Panc1 (cell line): ENCODE measurements at regions not wholly inside any gene's neighbourhood (a gene's known extent, or its start where the extent isn't known, plus 50 kb on each side); places are given as distances from the start of the nearest gene placed in this dataset.

Experiments
- ATAC-seq: fragments of 200-7000 bp; cut with Tn5 transposase; 2 replicates; pipeline ENCODE4 v1.9.1; 2020; ENCODE audit warnings: mild to moderate bottlenecking, moderate library complexity
- BruUV-seq: library from RNA; stranded (reverse); fragments of 400-500 nt; replicated peaks from 2 replicates; lab custom pipeline; 2021; lab: Mats Ljungman, UMichigan
- CTCF ChIA-PET: fragments of 300-600 bp; sonication (Branson Sonifier 250); formaldehyde crosslinking; loops from one replicate; lab custom pipeline; 2022; ENCODE audit warnings: antibody characterized with exemption; lab: Charles Lee
- POLR2A ChIA-PET: fragments of 300-600 bp; sonication (Branson Sonifier 250); formaldehyde crosslinking; loops from one replicate; lab custom pipeline; 2022; ENCODE audit warnings: antibody characterized with exemption; lab: Charles Lee
- DNase-seq: peaks from one replicate; pipeline ENCODE4 v3.0.0-alpha.2; 2010; ENCODE audit warnings: low read depth, low spot score
- H3K27ac ChIP-seq: 2 replicates; pipeline ENCODE4 v1.5.1; 2011; ENCODE audit warnings: mild to moderate bottlenecking, low read length, inconsistent platforms
- H3K27me3 ChIP-seq: fragments of 200-500 bp; sonication (Bioruptor generic); 2 replicates; pipeline ENCODE4 v1.6.0; 2014; ENCODE audit warnings: low read length, inconsistent platforms; ENCODE audit not compliant: control insufficient read depth, insufficient read depth
- H3K36me3 ChIP-seq: fragments of 200-500 bp; sonication (Bioruptor generic); 2 replicates; pipeline ENCODE4 v1.5.1; 2014; ENCODE audit warnings: inconsistent platforms, mild to moderate bottlenecking, low read length, moderate library complexity; ENCODE audit not compliant: control insufficient read depth, insufficient read depth
- H3K4me1 ChIP-seq: 2 replicates; pipeline ENCODE4 v1.5.1; 2011; ENCODE audit warnings: inconsistent platforms, mild to moderate bottlenecking, low read length, moderate library complexity; ENCODE audit not compliant: control insufficient read depth, insufficient read depth
- H3K4me3 ChIP-seq, 2 experiments: 2 replicates each; pipeline ENCODE4 v1.5.1; 2011 to 2012; ENCODE audit warnings: low read depth in 2 of 2, low read length in 2 of 2, mild to moderate bottlenecking in 2 of 2, inconsistent platforms in 1 of 2, moderate library complexity in 1 of 2
- H3K9me3 ChIP-seq: fragments of 200-500 bp; sonication (Bioruptor generic); 2 replicates; pipeline ENCODE4 v1.5.1; 2014; ENCODE audit warnings: low read depth, mild to moderate bottlenecking, inconsistent platforms, low read length, moderate library complexity; ENCODE audit not compliant: control insufficient read depth, insufficient read depth
- CTCF ChIP-seq: fragments of 450-650 bp; IDR thresholded peaks from 2 replicates; pipeline ENCODE4 v1.5.1; 2017; ENCODE audit warnings: mild to moderate bottlenecking
- POLR2AphosphoS5 ChIP-seq: IDR thresholded peaks from 2 replicates; pipeline ENCODE4 v1.6.1; 2012; ENCODE audit warnings: mild to moderate bottlenecking, low read depth, low read length, moderate library complexity
- REST ChIP-seq, 2 experiments: IDR thresholded peaks; 2 replicates each; pipeline ENCODE4 v1.6.1; 2011 to 2012; ENCODE audit warnings: low read depth in 2 of 2, control low read depth in 1 of 2, low read length in 1 of 2, mild to moderate bottlenecking in 1 of 2, moderate library complexity in 1 of 2; ENCODE audit not compliant: insufficient read depth in 1 of 2
- SIN3A ChIP-seq: IDR thresholded peaks from 2 replicates; pipeline ENCODE4 v1.6.1; 2012; ENCODE audit warnings: low read depth, mild to moderate bottlenecking, low read length, moderate library complexity, borderline replicate concordance; ENCODE audit not compliant: insufficient read depth
- TCF7L2 ChIP-seq: IDR thresholded peaks from 2 replicates; pipeline ENCODE4 v1.6.1; 2011; ENCODE audit warnings: mild to moderate bottlenecking, low read depth, low read length, inconsistent platforms
- in situ Hi-C: cut with HindIII; loops from 2 replicates; pipeline ENCODE4 v1.10.0; 2016; ENCODE audit warnings: low sequenced_read_pairs, low pct_unique_long_range_greater_than_20kb
- intact Hi-C: fragments of 100-400 bp; cut with micrococcal nuclease; formaldehyde crosslinking; loops from one replicate; pipeline ENCODE4 v1.10.0; 2022; ENCODE audit not compliant: unreplicated experiment

GRCh38 chr14:98741523-98741922, 530.5 kb downstream of the BCL11B start:
- intact Hi-C loops (no loop called here), in situ Hi-C loops (no loop called here)
- ChIA-PET CTCF (no interaction called here), POLR2A (no interaction called here)
- no peaks in the 10 kb centered on the region for H3K27me3 ChIP-seq
- H3K36me3 ChIP-seq: no peaks in the 10 kb centered on the region
- no peak for DNase-seq
- no peak for TF ChIP-seq CTCF
- TF ChIP-seq POLR2AphosphoS5: no peak
- TF ChIP-seq SIN3A: no peak
- TF ChIP-seq REST (IDR thresholded peaks at IDR 0.05; ENCODE audit: insufficient read depth in 1 of 2, low read depth in 2 of 2, low read length in 1 of 2): no peak
- TF ChIP-seq TCF7L2: no peak
- no peak overlapping the region for H3K4me3 ChIP-seq
- no peaks in the 10 kb centered on the region for H3K4me1 ChIP-seq
- no peak for ATAC-seq
- BruUV-seq: no TSS peak
- H3K9me3 ChIP-seq: no peaks in the 10 kb centered on the region
- H3K27ac ChIP-seq: no peak overlapping the region

GRCh38 chr14:98742001-98742400, 530.0 kb downstream of the BCL11B start:
- no peak overlapping the region for H3K27ac ChIP-seq
- BruUV-seq: no TSS peak
- ChIA-PET CTCF (no interaction called here), POLR2A (no interaction called here)
- DNase-seq (no peak), ATAC-seq (no peak)
- H3K9me3 ChIP-seq: no peaks in the 10 kb centered on the region
- TF ChIP-seq POLR2AphosphoS5: no peak
- TF ChIP-seq REST (IDR thresholded peaks at IDR 0.05; ENCODE audit: insufficient read depth in 1 of 2, low read depth in 2 of 2, low read length in 1 of 2): no peak
- no peak for TF ChIP-seq CTCF
- TF ChIP-seq TCF7L2: no peak
- TF ChIP-seq SIN3A: no peak
- in situ Hi-C loops: no loop called here
- intact Hi-C loops: no loop called here
- H3K36me3 ChIP-seq: no peaks in the 10 kb centered on the region
- H3K4me1 ChIP-seq: no peaks in the 10 kb centered on the region
- H3K4me3 ChIP-seq: no peak overlapping the region
- H3K27me3 ChIP-seq: no peaks in the 10 kb centered on the region
